T-cell (primary cell): ENCODE measurements at regions not wholly inside any gene's neighbourhood (a gene's known extent, or its start where the extent isn't known, plus 50 kb on each side); places are given as distances from the start of the nearest gene placed in this dataset.

ENCODE experiments used
- ATAC-seq, 4 experiments: fragments of 200-7000 bp in 3 of 4; fragments of 150-1000 bp in 1 of 4; cut with Tn5 transposase; replicated peaks in 1 of 4; 1 replicate in 3 of 4; 2 replicates in 1 of 4; pipeline ENCODE4 v1.10.0; 2021; ENCODE audit warnings: moderate library complexity in 3 of 4, mild to moderate bottlenecking in 2 of 4, moderate number of reproducible peaks in 1 of 4
- CTCF ChIA-PET, 2 donors: fragments of 300-600 bp; sonication (Branson Sonifier 250); formaldehyde crosslinking; loops; one replicate each; lab custom pipeline; 2022; ENCODE audit warnings: antibody characterized with exemption in 2 of 2; lab: Charles Lee
- POLR2A ChIA-PET, 2 donors: fragments of 300-600 bp; sonication (Branson Sonifier 250); formaldehyde crosslinking; loops; one replicate each; lab custom pipeline; 2022; ENCODE audit warnings: antibody characterized with exemption in 2 of 2; lab: Charles Lee
- DNase-seq, 35 experiments: peaks; one replicate each; pipeline versions ENCODE4 v3.0.0 to v3.0.0-alpha.2; 2013 to 2023
- H3K27ac ChIP-seq: one replicate; pipeline ENCODE4 v1.5.1; 2013; ENCODE audit warnings: low read length
- H3K27me3 ChIP-seq, 2 experiments: replicated peaks in 1 of 2; 1 replicate in 1 of 2; 2 replicates in 1 of 2; pipeline versions ENCODE4 v1.6.1 to v1.7.0; 2013; ENCODE audit warnings: low read length in 1 of 2, mixed read lengths in 1 of 2; ENCODE audit not compliant: control insufficient read depth in 2 of 2, insufficient read depth in 2 of 2; ENCODE audit errors: extremely low read depth in 1 of 2
- H3K36me3 ChIP-seq, 2 donors: 1 replicate in 1 of 2; 2 replicates in 1 of 2; pipeline versions ENCODE4 v1.6.1 to v1.7.0; 2013; ENCODE audit warnings: low read length in 1 of 2; ENCODE audit not compliant: control insufficient read depth in 2 of 2, insufficient read depth in 1 of 2; ENCODE audit errors: extremely low read depth in 1 of 2
- H3K4me1 ChIP-seq, 2 experiments: 1 replicate in 1 of 2; 2 replicates in 1 of 2; pipeline versions ENCODE4 v1.6.1 to v1.7.0; 2013; ENCODE audit warnings: low read length in 2 of 2, mixed read lengths in 1 of 2; ENCODE audit not compliant: insufficient read depth in 2 of 2, control insufficient read depth in 1 of 2; ENCODE audit errors: extremely low read depth in 1 of 2
- H3K4me3 ChIP-seq, 2 donors: 1 replicate in 1 of 2; 2 replicates in 1 of 2; pipeline versions ENCODE4 v1.5.1 to v1.7.0; 2013; ENCODE audit warnings: mild to moderate bottlenecking in 2 of 2, low read length in 1 of 2, moderate library complexity in 1 of 2; ENCODE audit not compliant: control insufficient read depth in 1 of 2; ENCODE audit errors: extremely low read depth in 1 of 2
- H3K9me3 ChIP-seq: 2 replicates; pipeline ENCODE4 v1.7.0; 2013
- H3K27ac Mint-ChIP-seq, 2 donors: one replicate each; pipeline ENCODE4 v1.8.0; 2020 to 2021; ENCODE audit warnings: mild to moderate bottlenecking in 2 of 2, mixed read lengths in 2 of 2
- H3K27me3 Mint-ChIP-seq, 2 donors: one replicate each; pipeline ENCODE4 v1.8.0; 2021 to 2022; ENCODE audit warnings: mixed read lengths in 2 of 2
- H3K36me3 Mint-ChIP-seq: one replicate; pipeline ENCODE4 v1.8.0; 2021; ENCODE audit warnings: mixed read lengths
- H3K4me1 Mint-ChIP-seq, 3 donors: one replicate each; pipeline ENCODE4 v1.8.0; 2020 to 2022; ENCODE audit warnings: mixed read lengths in 3 of 3, mild to moderate bottlenecking in 1 of 3
- H3K4me3 Mint-ChIP-seq, 3 donors: one replicate each; pipeline ENCODE4 v1.8.0; 2020 to 2022; ENCODE audit warnings: mild to moderate bottlenecking in 3 of 3, mixed read lengths in 3 of 3, moderate library complexity in 3 of 3
- H3K9me3 Mint-ChIP-seq, 3 donors: one replicate each; pipeline ENCODE4 v1.8.0; 2020 to 2022; ENCODE audit warnings: mixed read lengths in 3 of 3
- WGBS: methylation state at CpG from one replicate; pipeline ENCODE4 v1.1.5; 2013; ENCODE audit warnings: missing lambda C conversion rate; ENCODE audit not compliant: insufficient coverage; 5-methylcytosine and 5-hydroxymethylcytosine counted together

DNA sequence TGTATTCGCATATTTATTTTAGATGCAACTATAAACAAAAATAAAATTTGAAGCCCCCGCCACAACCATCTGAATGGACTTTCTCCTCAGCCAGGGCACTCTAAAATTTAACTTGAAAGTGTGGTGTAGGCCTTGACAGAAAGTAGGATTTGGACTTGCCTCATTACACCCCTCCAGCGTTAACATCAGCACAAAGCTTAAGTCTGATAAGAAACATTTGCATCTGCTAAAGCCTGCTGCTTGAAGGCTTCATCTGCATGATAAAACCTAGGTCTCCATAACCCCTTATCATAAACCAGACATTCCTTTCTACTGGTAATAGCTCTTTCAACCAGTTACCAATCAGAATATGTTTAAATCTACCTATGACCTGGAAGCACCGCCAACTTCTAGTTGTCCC is 1046.5 kb downstream of the FAT4 start:
- no peaks in the 10 kb centered on the region for H3K4me1 Mint-ChIP-seq
- ATAC-seq: no peak
- 100% methylated on average over 1 of the region's 4 CpGs for WGBS

DNA sequence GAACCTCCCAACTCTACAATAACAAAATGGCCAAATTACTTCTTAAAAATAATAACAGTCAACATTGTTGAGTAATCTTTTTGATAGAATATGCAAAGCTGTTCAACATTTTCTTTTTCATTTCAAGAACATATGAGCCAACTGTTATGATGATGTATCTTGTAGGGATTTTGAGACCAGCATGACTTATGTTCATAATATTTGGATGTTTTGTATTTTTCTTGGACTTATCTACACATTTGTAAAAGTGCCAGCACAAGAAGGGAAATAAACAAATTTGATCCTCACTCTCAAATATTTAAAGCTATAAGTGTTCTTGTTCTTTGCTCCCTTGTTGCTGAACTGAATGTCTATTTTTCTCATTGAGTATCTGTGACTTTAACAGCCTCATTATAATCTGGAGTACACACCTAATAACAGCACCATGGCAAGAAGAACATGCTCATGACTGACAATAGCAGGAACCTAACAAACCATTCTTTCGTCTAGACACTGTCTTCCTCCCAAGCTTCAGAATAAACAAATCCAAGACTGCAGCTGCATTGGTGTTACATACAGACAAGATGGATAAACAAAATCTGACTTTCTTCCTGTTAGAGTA is 1049.7 kb downstream of the FAT4 start:
- ATAC-seq: no peak
- no peaks in the 10 kb centered on the region for H3K4me1 ChIP-seq
- no peaks in the 10 kb centered on the region for H3K27me3 ChIP-seq
- no peak overlapping the region for H3K27ac ChIP-seq
- H3K27ac Mint-ChIP-seq: no peak overlapping the region
- H3K36me3 ChIP-seq: no peaks in the 10 kb centered on the region
- H3K9me3 Mint-ChIP-seq: peaks cover 10 to 20% (median 15%) of the 10 kb centered on the region in 3 donors
- H3K27me3 Mint-ChIP-seq: no peaks in the 10 kb centered on the region
- no peak for DNase-seq
- no peak overlapping the region for H3K4me3 ChIP-seq
- H3K4me1 Mint-ChIP-seq: no peaks in the 10 kb centered on the region
- POLR2A ChIA-PET: no interaction called here
- H3K9me3 ChIP-seq: no peaks in the 10 kb centered on the region
- H3K4me3 Mint-ChIP-seq: no peak overlapping the region
- no peaks in the 10 kb centered on the region for H3K36me3 Mint-ChIP-seq
- CTCF ChIA-PET: no interaction called here
- WGBS: 67% methylated on average over 1 of the region's 1 CpG

More for the DNA sequence above, 1046.5 kb downstream of the FAT4 start:
- no peak overlapping the region for H3K4me3 Mint-ChIP-seq
- H3K9me3 Mint-ChIP-seq: peaks cover 7 to 14% (median 11%) of the 10 kb centered on the region in 3 donors
- H3K27me3 Mint-ChIP-seq: no peaks in the 10 kb centered on the region
- no peak for DNase-seq
- ChIA-PET POLR2A (no interaction called here), CTCF (interaction anchor here in 1 of 2 donors (0.6 kb wide), 1 partner anchor 27 kb away, joined by 3 read pairs; no protein-coding TSS in a partner anchor)
- Histone ChIP-seq H3K9me3 (no peaks in the 10 kb centered on the region), H3K27me3 (no peaks in the 10 kb centered on the region), H3K36me3 (no peaks in the 10 kb centered on the region), H3K27ac (no peak overlapping the region), H3K4me1 (no peaks in the 10 kb centered on the region), H3K4me3 (no peak overlapping the region)
- H3K27ac Mint-ChIP-seq: no peak overlapping the region
- H3K36me3 Mint-ChIP-seq: no peaks in the 10 kb centered on the region

DNA sequence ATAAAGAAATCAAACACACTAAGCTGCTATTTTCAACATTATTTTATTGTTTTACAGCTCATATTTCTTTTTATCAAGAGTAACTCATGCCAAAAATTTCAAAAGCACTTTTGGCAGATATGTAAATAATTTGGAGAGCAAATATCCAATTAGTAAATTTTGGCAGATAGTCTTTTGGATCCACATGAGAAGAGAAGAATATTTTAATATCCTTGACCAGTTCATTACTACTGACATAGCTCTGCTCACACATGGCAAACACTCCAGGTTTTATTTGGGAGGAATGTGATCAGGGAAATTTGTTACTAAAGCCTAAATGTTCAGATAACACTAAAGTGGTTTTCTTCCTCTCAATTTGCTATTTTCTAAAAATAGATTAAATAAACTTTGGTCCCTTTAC is 1054.3 kb downstream of the FAT4 start:
- Histone ChIP-seq H3K27ac (no peak overlapping the region), H3K9me3 (no peaks in the 10 kb centered on the region), H3K36me3 (no peaks in the 10 kb centered on the region), H3K4me3 (no peak overlapping the region), H3K4me1 (no peaks in the 10 kb centered on the region), H3K27me3 (no peaks in the 10 kb centered on the region)
- POLR2A ChIA-PET: no interaction called here
- Mint-ChIP-seq H3K4me1 (no peaks in the 10 kb centered on the region), H3K27me3 (no peaks in the 10 kb centered on the region), H3K36me3 (no peaks in the 10 kb centered on the region), H3K4me3 (no peak overlapping the region), H3K27ac (no peak overlapping the region), H3K9me3 (peaks cover 7 to 28% (median 15%) of the 10 kb centered on the region in 3 donors)
- ATAC-seq (no peak), DNase-seq (no peak)
- CTCF ChIA-PET: no interaction called here

DNA sequence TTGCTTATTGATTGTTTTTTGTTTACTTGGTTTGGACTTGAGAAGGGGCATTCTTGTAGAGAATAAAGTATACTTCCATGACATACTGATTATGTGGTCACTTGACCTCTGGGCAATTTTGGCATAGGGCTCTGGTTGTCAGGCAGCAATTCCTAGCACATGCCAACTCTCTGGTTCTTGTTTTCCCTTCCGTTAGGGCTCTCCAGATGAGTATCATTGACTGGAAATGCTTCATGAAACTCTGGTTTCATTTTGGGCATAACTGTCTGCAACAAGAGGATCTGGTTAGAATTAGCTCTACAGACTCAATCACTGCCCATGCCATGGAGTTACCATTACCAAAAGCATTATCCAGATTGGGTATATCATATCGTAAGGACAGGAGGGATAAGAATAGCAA is 1057.9 kb downstream of the FAT4 start:
- ATAC-seq (no peak), DNase-seq (no peak)
- POLR2A ChIA-PET: no interaction called here
- no peak overlapping the region for H3K27ac Mint-ChIP-seq
- H3K9me3 Mint-ChIP-seq: peaks cover 3 to 28% (median 8%) of the 10 kb centered on the region in 3 donors
- no peaks in the 10 kb centered on the region for H3K27me3 Mint-ChIP-seq
- Histone ChIP-seq H3K4me3 (no peak overlapping the region), H3K27me3 (no peaks in the 10 kb centered on the region), H3K36me3 (no peaks in the 10 kb centered on the region), H3K4me1 (no peaks in the 10 kb centered on the region), H3K9me3 (no peaks in the 10 kb centered on the region), H3K27ac (no peak overlapping the region)
- no peaks in the 10 kb centered on the region for H3K4me1 Mint-ChIP-seq
- no peaks in the 10 kb centered on the region for H3K36me3 Mint-ChIP-seq
- CTCF ChIA-PET: no interaction called here
- no peak overlapping the region for H3K4me3 Mint-ChIP-seq
- 40% methylated on average over 1 of the region's 2 CpGs for WGBS

DNA sequence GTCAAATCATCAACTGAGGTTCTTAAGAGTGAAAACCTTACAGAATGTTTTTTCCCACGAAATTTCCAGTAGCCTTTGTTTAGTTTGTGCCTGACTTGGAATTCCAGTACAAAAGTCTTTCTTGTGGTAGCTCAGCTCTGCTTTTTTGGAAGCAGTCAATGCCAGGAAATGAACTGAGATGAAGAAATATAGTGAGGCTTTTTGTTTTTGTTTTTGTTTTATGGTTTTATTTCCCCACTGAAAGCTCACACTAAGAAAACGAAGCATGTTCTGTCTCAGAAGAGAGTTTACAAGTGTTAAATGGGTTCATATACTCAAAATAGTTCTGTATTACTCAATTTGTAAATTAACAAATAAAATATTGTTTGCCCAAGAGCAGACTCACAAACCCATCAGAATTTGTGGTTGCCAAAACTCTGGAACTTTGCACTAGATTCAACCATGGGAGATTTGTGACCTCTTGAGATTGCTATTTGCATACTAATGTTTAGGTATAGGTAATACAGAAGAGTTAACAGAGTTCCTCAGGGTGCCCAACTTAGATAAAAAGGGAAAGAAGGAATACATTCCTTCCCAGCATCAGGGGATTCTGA is 1060.8 kb downstream of the FAT4 start:
- H3K36me3 Mint-ChIP-seq: no peaks in the 10 kb centered on the region
- no peak for ATAC-seq
- Histone ChIP-seq H3K27ac (no peak overlapping the region), H3K4me3 (no peak overlapping the region), H3K4me1 (no peaks in the 10 kb centered on the region), H3K9me3 (no peaks in the 10 kb centered on the region), H3K36me3 (no peaks in the 10 kb centered on the region), H3K27me3 (no peaks in the 10 kb centered on the region)
- H3K9me3 Mint-ChIP-seq: peaks cover 4 to 27% (median 8%) of the 10 kb centered on the region in 3 donors
- no peaks in the 10 kb centered on the region for H3K27me3 Mint-ChIP-seq
- 0% methylated on average over 1 of the region's 2 CpGs for WGBS
- ChIA-PET CTCF (no interaction called here), POLR2A (no interaction called here)
- no peaks in the 10 kb centered on the region for H3K4me1 Mint-ChIP-seq
- H3K4me3 Mint-ChIP-seq: no peak overlapping the region
- no peak for DNase-seq
- H3K27ac Mint-ChIP-seq: no peak overlapping the region

DNA sequence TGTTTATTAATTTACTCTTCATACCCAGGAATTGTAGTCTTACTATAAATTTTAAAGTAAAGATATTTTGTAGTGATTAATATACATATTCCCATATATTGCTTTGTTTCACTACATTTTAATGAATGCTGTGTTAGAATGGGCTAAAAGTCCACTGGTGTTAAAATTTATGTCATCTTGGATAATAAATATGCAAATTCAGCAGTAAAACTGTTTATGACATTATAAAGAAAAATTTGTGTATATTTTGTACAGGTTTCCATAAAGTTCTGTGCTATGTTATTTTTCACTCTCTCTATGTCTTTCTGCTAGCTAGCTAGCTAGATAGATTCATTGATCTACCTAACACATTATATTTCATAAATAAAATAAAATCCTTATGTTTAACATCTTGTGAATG is 1071.2 kb downstream of the FAT4 start:
- H3K4me1 ChIP-seq: no peaks in the 10 kb centered on the region
- no peak overlapping the region for H3K4me3 ChIP-seq
- peaks cover 0 to 6% (median 6%) of the 10 kb centered on the region in 3 donors for H3K9me3 Mint-ChIP-seq
- no peaks in the 10 kb centered on the region for H3K9me3 ChIP-seq
- no peak overlapping the region for H3K27ac Mint-ChIP-seq
- H3K27me3 Mint-ChIP-seq: no peaks in the 10 kb centered on the region
- no peaks in the 10 kb centered on the region for H3K36me3 ChIP-seq
- H3K27me3 ChIP-seq: no peaks in the 10 kb centered on the region
- CTCF ChIA-PET: no interaction called here
- H3K36me3 Mint-ChIP-seq: no peaks in the 10 kb centered on the region
- no peaks in the 10 kb centered on the region for H3K4me1 Mint-ChIP-seq
- ATAC-seq (no peak), DNase-seq (no peak)
- no peak overlapping the region for H3K27ac ChIP-seq
- no peak overlapping the region for H3K4me3 Mint-ChIP-seq
- POLR2A ChIA-PET: no interaction called here
